RPMI8226 (cell line): ENCODE measurements at regions not wholly inside any gene's neighbourhood (a gene's known extent, or its start where the extent isn't known, plus 50 kb on each side); places are given as distances from the start of the nearest gene placed in this dataset.

Experiments used
- DNase-seq: peaks from one replicate; pipeline ENCODE4 v3.0.0-alpha.2; 2015

GRCh38 chr5:52419357-52419756 is 368.4 kb upstream of the ITGA1 start:
- DNase-seq: no peak

- no peak for DNase-seq
Observed at GRCh38 chr5:52427615-52428014, 360.1 kb upstream of the ITGA1 start.

DNA sequence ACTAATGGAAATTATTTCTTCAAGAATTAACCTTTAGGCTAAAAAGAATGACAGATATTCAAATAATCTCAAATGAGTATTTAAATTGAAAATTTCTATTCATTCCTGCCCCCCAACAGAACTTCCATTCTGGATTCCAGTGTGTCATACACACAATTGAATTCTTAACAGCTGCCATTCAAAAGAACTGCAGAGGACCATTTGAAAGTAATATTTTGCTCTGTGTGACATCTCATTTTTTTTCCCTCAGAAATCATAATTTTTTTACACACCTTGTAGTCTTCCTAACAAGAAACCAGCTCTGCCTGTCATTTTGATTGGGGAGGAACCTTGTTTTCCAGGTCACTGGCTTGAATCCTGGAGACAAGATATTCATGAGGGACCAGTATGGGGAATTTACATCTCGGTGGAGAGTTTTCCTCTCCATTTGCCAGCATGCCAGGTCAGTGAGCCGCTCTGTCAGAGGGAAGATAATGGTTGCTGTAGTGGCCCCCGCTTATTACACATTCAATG is 358.7 kb upstream of the ITGA1 start:
- DNase-seq: no peak

- DNase-seq: no peak
Observed at GRCh38 chr5:52441768-52442167, 345.9 kb upstream of the ITGA1 start.

DNA sequence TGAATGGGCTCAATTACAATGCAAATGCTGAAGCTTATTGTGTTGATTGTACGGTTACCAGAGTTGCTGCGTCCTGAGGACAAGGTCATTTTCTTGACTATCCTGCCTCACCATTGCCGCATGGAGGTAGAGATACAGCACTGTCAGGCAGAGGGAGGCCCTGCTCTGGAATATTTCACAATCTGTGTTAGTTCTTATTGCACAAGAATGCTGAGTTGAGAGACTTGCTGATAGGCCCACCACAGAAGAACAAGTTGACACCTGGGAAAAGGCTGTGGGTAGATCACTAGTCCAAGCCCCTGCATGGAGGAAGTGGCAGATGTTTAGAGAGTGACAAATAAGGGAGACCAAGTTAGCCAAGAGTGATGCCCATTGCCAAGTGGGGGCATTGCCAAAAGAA is 344.5 kb upstream of the ITGA1 start:
- DNase-seq: no peak

GRCh38 chr5:52448111-52448510 is 339.6 kb upstream of the ITGA1 start:
- no peak for DNase-seq

GRCh38 chr5:52449516-52449915 is 338.2 kb upstream of the ITGA1 start:
- no peak for DNase-seq

GRCh38 chr5:52452098-52452497 is 335.6 kb upstream of the ITGA1 start:
- no peak for DNase-seq

GRCh38 chr5:52453176-52453575 is 334.5 kb upstream of the ITGA1 start:
- no peak for DNase-seq

- DNase-seq: no peak
Observed at GRCh38 chr5:52455920-52456319, 331.8 kb upstream of the ITGA1 start.

- no peak for DNase-seq
Observed at GRCh38 chr5:52457810-52458209, 329.9 kb upstream of the ITGA1 start.

DNA sequence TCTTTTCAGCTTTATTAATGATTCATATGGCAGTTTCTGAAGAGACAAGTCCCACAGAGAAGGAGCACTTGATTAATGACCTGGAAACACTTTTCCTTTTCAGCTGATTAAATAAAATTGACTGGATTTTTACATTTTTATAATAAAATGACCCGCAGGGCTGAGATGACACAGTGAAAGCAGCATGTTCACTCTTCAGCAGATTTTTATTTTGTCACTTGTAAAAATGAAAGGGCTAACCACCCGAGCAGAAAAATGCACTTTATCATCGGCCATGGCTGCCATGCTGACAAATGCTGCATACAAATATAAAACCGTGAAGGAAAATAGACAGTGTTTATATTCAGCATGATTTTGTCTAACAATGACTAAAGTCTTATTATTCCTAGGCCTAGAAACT is 321.6 kb upstream of the ITGA1 start:
- DNase-seq: no peak

GRCh38 chr5:52466749-52467520 is 320.8 kb upstream of the ITGA1 start:
- no peak for DNase-seq

GRCh38 chr5:52468976-52469375 is 318.7 kb upstream of the ITGA1 start:
- DNase-seq: no peak

GRCh38 chr5:52469420-52469819 is 318.3 kb upstream of the ITGA1 start:
- peak; percentile 23 for DNase-seq

GRCh38 chr5:52469835-52470234 is 317.9 kb upstream of the ITGA1 start:
- DNase-seq: peak; percentile 15

GRCh38 chr5:52476346-52476745 is 311.4 kb upstream of the ITGA1 start:
- DNase-seq: no peak

DNA sequence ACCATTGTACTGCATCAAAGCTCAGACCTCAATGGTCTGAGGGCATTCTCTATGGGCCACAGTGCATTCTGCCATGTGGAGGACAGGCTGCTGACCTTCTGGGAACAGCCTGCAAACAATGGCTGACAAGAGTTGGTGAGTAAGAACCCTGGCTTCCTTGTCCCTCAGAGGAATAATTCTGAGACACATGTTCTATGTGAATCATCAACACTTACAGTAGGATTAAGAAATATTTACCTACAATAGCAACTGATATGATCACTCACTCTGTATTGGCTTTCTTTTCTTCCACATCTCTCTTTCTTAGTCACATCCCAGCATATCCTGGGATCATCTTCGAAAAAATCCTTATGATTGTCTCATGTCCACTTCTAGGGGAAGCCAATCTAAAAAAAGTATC is 306.5 kb upstream of the ITGA1 start:
- DNase-seq: no peak

DNA sequence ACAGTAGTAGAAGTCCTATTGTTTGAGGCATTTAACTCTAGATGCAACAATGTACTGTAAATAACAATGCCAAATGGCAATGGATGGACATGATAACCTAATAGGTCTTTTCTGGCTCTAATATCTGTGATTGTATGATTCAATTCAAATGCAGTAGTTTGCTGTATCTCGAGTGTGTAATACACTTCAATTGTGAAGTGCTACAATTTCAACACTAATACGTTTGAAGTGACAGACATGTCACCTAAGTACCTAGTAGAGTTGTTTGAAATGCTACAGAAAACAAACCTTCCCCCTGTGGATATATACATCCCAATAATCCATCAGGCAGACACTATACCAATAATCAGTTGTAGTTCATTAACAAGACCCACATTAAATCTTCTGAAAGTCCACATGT is 305.9 kb upstream of the ITGA1 start:
- no peak for DNase-seq

GRCh38 chr5:52491071-52491787 is 296.5 kb upstream of the ITGA1 start:
- no peak for DNase-seq

GRCh38 chr5:52491818-52492217 is 295.9 kb upstream of the ITGA1 start:
- DNase-seq: no peak

GRCh38 chr5:52497133-52497693 is 290.5 kb upstream of the ITGA1 start:
- DNase-seq: no peak

GRCh38 chr5:52498607-52499006 is 289.1 kb upstream of the ITGA1 start:
- DNase-seq: no peak

GRCh38 chr5:52502460-52502999 is 285.2 kb upstream of the ITGA1 start:
- DNase-seq: no peak
